ENCODE measurements at regions not wholly inside any gene's neighbourhood (a gene's known extent, or its start where the extent isn't known, plus 50 kb on each side); places are given as distances from the start of the nearest gene placed in this dataset.

DNA sequence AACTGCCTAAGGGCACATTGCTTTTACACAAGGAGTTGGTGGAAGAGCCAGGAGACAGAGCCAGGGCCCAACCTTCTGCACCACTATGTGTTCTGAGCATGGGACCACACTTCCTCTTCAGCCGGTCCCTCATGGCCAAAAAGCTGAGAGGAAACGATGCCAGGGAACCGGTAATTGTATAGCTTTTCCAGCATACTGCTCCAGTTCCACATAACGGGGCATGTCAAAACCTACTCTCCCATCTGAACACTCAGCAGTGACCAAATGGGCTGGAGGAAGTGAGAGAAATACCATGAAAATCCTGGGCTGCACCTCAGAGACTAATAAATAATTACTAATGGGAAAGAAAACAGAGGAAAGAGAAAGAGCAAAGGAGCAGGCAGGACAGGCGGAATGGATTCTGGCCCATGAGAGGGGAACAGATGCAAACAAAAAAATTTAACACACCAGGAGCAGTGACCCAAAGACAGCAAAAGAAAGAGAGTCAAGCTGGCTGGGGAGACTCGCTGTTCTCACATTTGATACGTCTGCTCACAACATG is 52.0 kb upstream of the BMP2 start:
- H3K9me3 ChIP-seq: no peaks in the 10 kb centered on the region
- H3K27ac ChIP-seq: no peak overlapping the region
- intact Hi-C loops (cut with DNase I): no loop called here
- H3K27me3 ChIP-seq: no peaks in the 10 kb centered on the region
- DNase-seq (ENCODE audit: extremely low spot score in 2 of 2): no peak
- H3K36me3 ChIP-seq: no peaks in the 10 kb centered on the region
- TF ChIP-seq POLR2A (IDR thresholded peaks at IDR 0.05) (no peak), POLR2AphosphoS5 (IDR thresholded peaks at IDR 0.05; ENCODE audit: insufficient read depth in 1 of 2, low read depth in 1 of 2) (no peak)
- TF ChIP-seq, protein P1, sequence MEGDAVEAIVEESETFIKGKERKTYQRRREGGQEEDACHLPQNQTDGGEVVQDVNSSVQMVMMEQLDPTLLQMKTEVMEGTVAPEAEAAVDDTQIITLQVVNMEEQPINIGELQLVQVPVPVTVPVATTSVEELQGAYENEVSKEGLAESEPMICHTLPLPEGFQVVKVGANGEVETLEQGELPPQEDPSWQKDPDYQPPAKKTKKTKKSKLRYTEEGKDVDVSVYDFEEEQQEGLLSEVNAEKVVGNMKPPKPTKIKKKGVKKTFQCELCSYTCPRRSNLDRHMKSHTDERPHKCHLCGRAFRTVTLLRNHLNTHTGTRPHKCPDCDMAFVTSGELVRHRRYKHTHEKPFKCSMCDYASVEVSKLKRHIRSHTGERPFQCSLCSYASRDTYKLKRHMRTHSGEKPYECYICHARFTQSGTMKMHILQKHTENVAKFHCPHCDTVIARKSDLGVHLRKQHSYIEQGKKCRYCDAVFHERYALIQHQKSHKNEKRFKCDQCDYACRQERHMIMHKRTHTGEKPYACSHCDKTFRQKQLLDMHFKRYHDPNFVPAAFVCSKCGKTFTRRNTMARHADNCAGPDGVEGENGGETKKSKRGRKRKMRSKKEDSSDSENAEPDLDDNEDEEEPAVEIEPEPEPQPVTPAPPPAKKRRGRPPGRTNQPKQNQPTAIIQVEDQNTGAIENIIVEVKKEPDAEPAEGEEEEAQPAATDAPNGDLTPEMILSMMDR (IDR thresholded peaks at IDR 0.05): no peak
- H3K4me3 ChIP-seq: no peak overlapping the region
- no peaks in the 10 kb centered on the region for H3K4me1 ChIP-seq

DNA sequence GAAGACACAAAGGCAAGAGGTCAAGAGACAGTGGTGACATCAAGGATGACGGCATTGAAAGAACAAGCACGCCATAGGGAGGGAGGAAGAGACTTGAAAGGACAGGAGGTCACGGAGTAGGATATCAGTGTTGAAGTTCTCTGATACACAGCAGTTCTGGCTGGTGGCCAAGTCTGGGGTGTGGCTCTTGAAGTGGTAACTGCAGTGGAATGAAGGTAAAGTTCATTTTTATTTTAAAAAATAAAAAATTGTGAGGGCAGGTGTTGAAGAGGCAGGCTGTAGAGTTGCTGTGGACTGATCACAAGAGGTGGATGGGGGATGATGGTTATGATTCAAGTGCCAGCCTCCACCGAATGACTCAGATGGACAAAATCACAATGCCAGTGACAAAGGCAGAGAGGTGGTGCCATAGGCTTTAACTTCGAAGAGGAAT is 53.2 kb upstream of the BMP2 start:
- H3K36me3 ChIP-seq: no peaks in the 10 kb centered on the region
- no peaks in the 10 kb centered on the region for H3K27me3 ChIP-seq
- no peak for DNase-seq (ENCODE audit: extremely low spot score in 2 of 2)
- TF ChIP-seq, protein P1 (IDR thresholded peaks at IDR 0.05): no peak
- TF ChIP-seq POLR2AphosphoS5 (IDR thresholded peaks at IDR 0.05; ENCODE audit: insufficient read depth in 1 of 2, low read depth in 1 of 2) (no peak), POLR2A (IDR thresholded peaks at IDR 0.05) (no peak)
- no peaks in the 10 kb centered on the region for H3K4me1 ChIP-seq
- H3K27ac ChIP-seq: no peak overlapping the region
- H3K9me3 ChIP-seq: no peaks in the 10 kb centered on the region
- intact Hi-C loops (cut with DNase I): no loop called here
- no peak overlapping the region for H3K4me3 ChIP-seq

DNA sequence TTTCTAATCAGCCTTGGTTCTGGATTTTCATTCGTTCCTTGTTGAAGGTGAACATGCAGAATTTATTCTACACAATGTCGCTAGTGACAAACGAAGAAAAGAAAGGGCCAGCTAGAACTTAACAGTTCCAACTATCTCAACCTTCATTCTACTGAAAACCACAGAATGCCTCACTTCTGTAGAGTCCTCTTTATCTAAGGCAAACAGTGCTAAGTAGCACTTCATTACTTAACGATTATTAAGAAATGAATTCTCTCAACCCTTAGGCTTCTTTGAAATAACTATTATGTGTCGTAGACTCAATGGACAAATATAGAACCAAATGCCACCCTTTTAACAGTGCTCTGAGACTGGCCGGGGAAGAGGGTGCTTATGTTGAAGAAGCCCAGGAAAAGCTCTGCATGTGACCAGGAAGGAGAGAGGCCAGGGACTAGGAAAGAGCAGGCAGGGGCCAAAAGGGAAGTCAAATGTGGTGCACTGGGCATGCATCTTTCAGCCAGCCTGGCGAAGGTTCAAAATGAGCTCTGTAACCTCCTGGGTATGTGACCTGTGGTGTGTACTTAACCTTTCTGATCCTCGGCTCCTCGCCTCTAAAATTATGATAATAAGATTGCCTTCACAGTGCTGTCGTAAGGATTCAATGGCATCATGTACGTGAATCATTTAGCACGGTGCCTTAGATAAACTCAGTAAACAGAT is 55.4 kb upstream of the BMP2 start:
- DNase-seq (ENCODE audit: extremely low spot score in 2 of 2): no peak
- Histone ChIP-seq H3K4me1 (peaks cover 9% of the 10 kb centered on the region), H3K9me3 (no peaks in the 10 kb centered on the region), H3K36me3 (no peaks in the 10 kb centered on the region), H3K4me3 (no peak overlapping the region), H3K27ac (no peak overlapping the region), H3K27me3 (no peaks in the 10 kb centered on the region)
- intact Hi-C loops (cut with DNase I): no loop called here
- TF ChIP-seq POLR2AphosphoS5 (IDR thresholded peaks at IDR 0.05; ENCODE audit: insufficient read depth in 1 of 2, low read depth in 1 of 2) (no peak), POLR2A (IDR thresholded peaks at IDR 0.05) (no peak)
- TF ChIP-seq, protein P1 (IDR thresholded peaks at IDR 0.05): no peak

DNA sequence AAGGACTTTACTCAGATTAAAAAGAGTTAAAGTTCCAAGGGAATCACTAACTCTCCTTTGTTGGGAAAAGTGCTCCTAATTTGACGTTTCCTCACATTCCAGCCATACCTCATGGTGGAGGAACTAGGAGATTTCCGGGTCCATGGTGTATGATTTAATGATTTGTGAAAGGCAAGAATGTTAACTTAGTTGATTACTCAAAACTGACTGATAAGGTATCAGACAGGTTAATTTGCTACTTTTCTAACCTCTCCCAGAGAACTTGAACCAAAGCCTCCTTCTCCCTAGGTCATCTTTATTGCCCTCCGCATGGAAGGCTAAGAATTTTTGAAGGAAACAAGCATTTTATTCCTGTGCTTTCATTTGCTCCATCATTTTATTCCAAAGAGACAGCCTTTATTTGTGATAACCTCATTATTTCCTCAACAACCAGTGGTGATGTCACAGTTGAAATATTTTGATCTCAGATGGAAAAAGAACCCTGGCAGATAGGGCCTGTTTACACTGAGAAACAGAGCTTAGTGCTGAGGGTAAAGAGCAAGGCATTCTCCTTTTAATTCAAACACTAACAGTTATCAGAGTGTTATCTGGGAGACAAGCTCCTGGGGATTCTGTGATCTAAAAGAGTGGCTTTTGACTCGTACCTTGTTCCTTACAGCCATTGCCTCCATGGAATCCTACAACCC is 57.4 kb upstream of the BMP2 start:
- DNase-seq (ENCODE audit: extremely low spot score in 2 of 2): no peak
- peaks cover 14% of the 10 kb centered on the region for H3K4me1 ChIP-seq
- no peaks in the 10 kb centered on the region for H3K27me3 ChIP-seq
- no peaks in the 10 kb centered on the region for H3K36me3 ChIP-seq
- TF ChIP-seq, protein P1 (IDR thresholded peaks at IDR 0.05): no peak
- TF ChIP-seq POLR2A (IDR thresholded peaks at IDR 0.05) (no peak), POLR2AphosphoS5 (IDR thresholded peaks at IDR 0.05; ENCODE audit: insufficient read depth in 1 of 2, low read depth in 1 of 2) (no peak)
- H3K27ac ChIP-seq: no peak overlapping the region
- no peak overlapping the region for H3K4me3 ChIP-seq
- intact Hi-C loops (cut with DNase I): no loop called here
- no peaks in the 10 kb centered on the region for H3K9me3 ChIP-seq

DNA sequence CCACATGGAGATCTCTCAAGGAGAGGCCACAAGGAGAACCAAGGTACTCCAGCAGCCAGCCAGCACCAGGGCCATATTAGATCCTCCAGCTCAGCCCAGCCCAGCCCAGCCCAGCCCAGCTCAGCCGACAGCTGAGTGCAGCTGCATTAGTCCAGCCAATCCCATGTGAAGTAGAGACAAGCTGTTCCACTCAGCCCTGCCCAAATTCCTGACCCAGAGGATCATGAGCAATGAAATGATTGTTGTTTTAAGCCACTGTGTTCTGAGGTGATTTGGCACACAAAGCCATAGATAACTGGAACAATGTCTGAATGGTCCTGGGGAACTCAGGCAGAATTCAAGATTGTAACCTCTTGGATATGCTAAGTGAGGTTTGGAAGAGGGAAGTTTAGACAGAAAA is 59.5 kb upstream of the BMP2 start:
- no peaks in the 10 kb centered on the region for H3K27me3 ChIP-seq
- DNase-seq (ENCODE audit: extremely low spot score in 2 of 2): no peak
- no peak overlapping the region for H3K4me3 ChIP-seq
- TF ChIP-seq, protein P1 (IDR thresholded peaks at IDR 0.05): no peak
- no peak for TF ChIP-seq POLR2AphosphoS5 (IDR thresholded peaks at IDR 0.05; ENCODE audit: insufficient read depth in 1 of 2, low read depth in 1 of 2)
- TF ChIP-seq POLR2A (IDR thresholded peaks at IDR 0.05): no peak
- intact Hi-C loops (cut with DNase I): no loop called here
- no peaks in the 10 kb centered on the region for H3K36me3 ChIP-seq
- H3K4me1 ChIP-seq: peaks cover 20% of the 10 kb centered on the region
- H3K9me3 ChIP-seq: no peaks in the 10 kb centered on the region
- H3K27ac ChIP-seq: no peak overlapping the region

Measured in vagina (tissue), 2 donors.